ENCODE measurements at regions not wholly inside any gene's neighbourhood (a gene's known extent, or its start where the extent isn't known, plus 50 kb on each side); places are given as distances from the start of the nearest gene placed in this dataset.

DNA sequence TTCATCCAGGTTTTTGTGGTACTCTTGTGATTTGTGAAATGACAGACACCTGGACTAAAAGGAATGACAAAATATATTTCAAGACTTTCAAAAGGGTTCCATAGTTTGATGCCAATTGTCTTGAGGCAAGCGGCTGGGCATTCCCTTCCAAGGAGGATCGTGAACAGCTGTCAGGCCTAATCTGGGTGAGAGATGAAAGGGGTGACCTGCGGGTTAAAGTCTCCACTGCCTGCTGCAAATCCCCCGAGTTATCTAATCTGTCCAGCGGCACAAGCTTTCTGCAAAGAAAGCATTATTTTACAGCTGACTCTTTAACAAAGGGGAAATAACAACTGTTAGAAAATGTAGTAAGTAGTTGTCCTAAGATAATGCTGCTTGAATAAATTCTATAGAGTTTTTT lies 128.7 kb upstream of the MB21D2 start:
- TF ChIP-seq POLR2A (IDR thresholded peaks at IDR 0.05; ENCODE audit: low read depth, low read length) (no peak), TAF1 (IDR thresholded peaks at IDR 0.05; ENCODE audit: low read depth, low read length) (no peak)
